MM.1S (cell line): ENCODE measurements at regions not wholly inside any gene's neighbourhood (a gene's known extent, or its start where the extent isn't known, plus 50 kb on each side); places are given as distances from the start of the nearest gene placed in this dataset.

Source experiments
- DNase-seq: peaks from one replicate; pipeline ENCODE4 v3.0.0-alpha.2; 2015
- H2AFZ ChIP-seq: fragments of 300-600 bp; sonication (generic); 2 replicates; pipeline ENCODE4 v1.6.0; 2016; ENCODE audit warnings: antibody characterized with exemption, low read length
- H3F3A ChIP-seq: fragments of 300-600 bp; sonication (generic); 2 replicates; pipeline ENCODE4 v1.6.1; 2016; ENCODE audit warnings: mild to moderate bottlenecking, antibody characterized with exemption, low read length, moderate library complexity, mixed read lengths; ENCODE audit not compliant: insufficient read depth
- H3K27ac ChIP-seq: fragments of 300-600 bp; sonication (generic); 2 replicates; pipeline ENCODE4 v1.5.1; 2016; ENCODE audit warnings: mild to moderate bottlenecking, low read length
- H3K27me3 ChIP-seq: fragments of 300-600 bp; sonication (generic); replicated peaks from 2 replicates; pipeline ENCODE4 v1.6.0; 2016; ENCODE audit warnings: low read length; ENCODE audit not compliant: insufficient read depth
- H3K36me3 ChIP-seq: fragments of 300-600 bp; sonication (generic); replicated peaks from 2 replicates; pipeline ENCODE4 v1.6.1; 2016; ENCODE audit warnings: mild to moderate bottlenecking, low read length, mixed read lengths; ENCODE audit not compliant: insufficient read depth
- H3K4me1 ChIP-seq: fragments of 300-600 bp; sonication (generic); 2 replicates; pipeline ENCODE4 v1.6.1; 2016; ENCODE audit warnings: low read length, mixed read lengths
- H3K4me2 ChIP-seq: fragments of 300-600 bp; sonication (generic); 2 replicates; pipeline ENCODE4 v1.6.0; 2016; ENCODE audit warnings: low read depth, low read length
- H3K4me3 ChIP-seq: fragments of 300-600 bp; sonication (generic); 2 replicates; pipeline ENCODE4 v1.5.1; 2016; ENCODE audit warnings: low read length, mixed read lengths
- H3K79me2 ChIP-seq: fragments of 300-600 bp; sonication (generic); 2 replicates; pipeline ENCODE4 v1.6.1; 2016; ENCODE audit warnings: mixed run types, low read length, mixed read lengths
- H3K9ac ChIP-seq: fragments of 300-600 bp; sonication (generic); 2 replicates; pipeline ENCODE4 v1.6.1; 2016; ENCODE audit warnings: low read length, mixed read lengths
- H3K9me2 ChIP-seq: fragments of 300-600 bp; sonication (generic); replicated peaks from 2 replicates; pipeline ENCODE4 v1.6.1; 2016; ENCODE audit warnings: mild to moderate bottlenecking, low read length, mixed read lengths; ENCODE audit not compliant: insufficient read depth
- H3K9me3 ChIP-seq: fragments of 300-600 bp; sonication (generic); replicated peaks from 2 replicates; pipeline ENCODE4 v1.6.1; 2016; ENCODE audit warnings: mild to moderate bottlenecking, low read length, mixed read lengths; ENCODE audit not compliant: insufficient read depth
- H4K20me1 ChIP-seq: fragments of 300-600 bp; sonication (generic); 2 replicates; pipeline ENCODE4 v1.6.1; 2016; ENCODE audit warnings: mild to moderate bottlenecking, low read length, moderate library complexity, mixed read lengths; ENCODE audit not compliant: insufficient read depth
- EZH2 ChIP-seq: fragments of 300-600 bp; sonication (generic); optimal IDR thresholded peaks from 2 replicates; pipeline ENCODE3; 2017; ENCODE audit warnings: low read depth, mild to moderate bottlenecking, antibody characterized with exemption, low read length, mixed read lengths
- EZH2phosphoT487 ChIP-seq: fragments of 300-600 bp; sonication (generic); IDR thresholded peaks from 2 replicates; pipeline ENCODE4 v1.6.1; 2018; ENCODE audit warnings: antibody characterized with exemption, low read length
- TF ChIP-seq, protein P1 (sequence below): fragments of 300-600 bp; sonication (generic); IDR thresholded peaks from 2 replicates; pipeline ENCODE4 v1.5.1; 2016; ENCODE audit warnings: antibody characterized with exemption, low read length, mixed read lengths

DNA sequence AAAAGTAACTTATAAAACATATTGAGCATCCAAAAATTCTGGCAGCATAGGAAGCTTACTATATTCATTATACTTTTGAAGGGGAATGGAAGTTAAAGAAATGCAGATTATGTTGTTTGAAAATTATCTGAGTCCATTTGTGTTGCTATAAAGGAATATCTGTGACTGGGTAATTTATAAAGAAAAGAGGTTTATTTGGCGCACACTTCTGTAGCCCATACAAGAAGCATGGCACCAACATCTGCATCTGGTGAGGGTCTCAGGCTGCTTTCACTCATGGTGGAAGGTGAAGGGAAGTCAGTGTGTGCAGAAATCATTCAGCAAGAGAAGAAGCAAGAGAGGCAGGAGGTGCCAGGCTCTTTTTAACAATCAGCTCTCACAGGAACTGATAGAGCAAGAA, 55.5 kb upstream of the BACH1 start:
- H3K79me2 ChIP-seq = no peaks in the 10 kb centered on the region
- H3K27ac ChIP-seq = no peak overlapping the region
- no peak overlapping the region for H3K4me3 ChIP-seq
- H3K4me2 ChIP-seq = no peak overlapping the region
- H4K20me1 ChIP-seq = no peaks in the 10 kb centered on the region
- H2AFZ ChIP-seq = no peak overlapping the region
- no peaks in the 10 kb centered on the region for H3K36me3 ChIP-seq
- DNase-seq = no peak
- H3F3A ChIP-seq = no peaks in the 10 kb centered on the region
- no peaks in the 10 kb centered on the region for H3K9me3 ChIP-seq
- peaks cover 3% of the 10 kb centered on the region for H3K4me1 ChIP-seq
- H3K9ac ChIP-seq = no peak overlapping the region
- no peaks in the 10 kb centered on the region for H3K27me3 ChIP-seq
- TF ChIP-seq EZH2phosphoT487 = no peak
- no peak for TF ChIP-seq EZH2
- TF ChIP-seq, protein P1, sequence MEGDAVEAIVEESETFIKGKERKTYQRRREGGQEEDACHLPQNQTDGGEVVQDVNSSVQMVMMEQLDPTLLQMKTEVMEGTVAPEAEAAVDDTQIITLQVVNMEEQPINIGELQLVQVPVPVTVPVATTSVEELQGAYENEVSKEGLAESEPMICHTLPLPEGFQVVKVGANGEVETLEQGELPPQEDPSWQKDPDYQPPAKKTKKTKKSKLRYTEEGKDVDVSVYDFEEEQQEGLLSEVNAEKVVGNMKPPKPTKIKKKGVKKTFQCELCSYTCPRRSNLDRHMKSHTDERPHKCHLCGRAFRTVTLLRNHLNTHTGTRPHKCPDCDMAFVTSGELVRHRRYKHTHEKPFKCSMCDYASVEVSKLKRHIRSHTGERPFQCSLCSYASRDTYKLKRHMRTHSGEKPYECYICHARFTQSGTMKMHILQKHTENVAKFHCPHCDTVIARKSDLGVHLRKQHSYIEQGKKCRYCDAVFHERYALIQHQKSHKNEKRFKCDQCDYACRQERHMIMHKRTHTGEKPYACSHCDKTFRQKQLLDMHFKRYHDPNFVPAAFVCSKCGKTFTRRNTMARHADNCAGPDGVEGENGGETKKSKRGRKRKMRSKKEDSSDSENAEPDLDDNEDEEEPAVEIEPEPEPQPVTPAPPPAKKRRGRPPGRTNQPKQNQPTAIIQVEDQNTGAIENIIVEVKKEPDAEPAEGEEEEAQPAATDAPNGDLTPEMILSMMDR = no peak
- H3K9me2 ChIP-seq = no peaks in the 10 kb centered on the region

GRCh38 chr21:29245104-29245643, 53.5 kb upstream of the BACH1 start:
- H3K4me1 ChIP-seq = no peaks in the 10 kb centered on the region
- no peak overlapping the region for H3K27ac ChIP-seq
- no peaks in the 10 kb centered on the region for H4K20me1 ChIP-seq
- no peak for DNase-seq
- H2AFZ ChIP-seq = no peak overlapping the region
- no peaks in the 10 kb centered on the region for H3K27me3 ChIP-seq
- no peaks in the 10 kb centered on the region for H3F3A ChIP-seq
- no peaks in the 10 kb centered on the region for H3K9me2 ChIP-seq
- H3K4me2 ChIP-seq = no peak overlapping the region
- no peaks in the 10 kb centered on the region for H3K9me3 ChIP-seq
- H3K36me3 ChIP-seq = no peaks in the 10 kb centered on the region
- TF ChIP-seq, protein P1 = no peak
- TF ChIP-seq EZH2 (no peak), EZH2phosphoT487 (no peak)
- H3K4me3 ChIP-seq = no peak overlapping the region
- H3K9ac ChIP-seq = no peak overlapping the region
- no peaks in the 10 kb centered on the region for H3K79me2 ChIP-seq

DNA sequence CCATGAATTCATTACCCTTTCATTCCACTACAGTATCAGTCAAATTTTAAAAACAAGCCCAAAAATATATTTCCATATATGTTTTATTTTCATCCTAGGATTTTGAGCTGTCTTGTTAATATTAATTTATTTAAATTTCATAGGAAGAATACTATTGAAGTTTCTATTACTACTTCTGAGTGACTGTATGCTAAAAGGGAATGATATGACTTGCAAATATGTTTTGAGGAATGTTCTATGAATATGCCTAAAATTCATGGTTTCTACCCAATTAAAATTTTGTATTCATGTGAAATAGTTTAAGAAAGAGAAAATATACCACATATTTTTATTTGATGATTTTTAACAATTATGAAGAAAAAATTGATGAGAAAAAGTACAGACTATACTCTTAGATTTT, 52.9 kb upstream of the BACH1 start:
- Histone ChIP-seq H3K4me1 (no peaks in the 10 kb centered on the region), H3K27ac (no peak overlapping the region), H3K9me3 (no peaks in the 10 kb centered on the region), H3K4me2 (no peak overlapping the region), H3K9me2 (no peaks in the 10 kb centered on the region), H3K36me3 (no peaks in the 10 kb centered on the region), H3K4me3 (no peak overlapping the region), H3K79me2 (no peaks in the 10 kb centered on the region), H2AFZ (no peak overlapping the region), H4K20me1 (no peaks in the 10 kb centered on the region), H3K9ac (no peak overlapping the region), H3F3A (no peaks in the 10 kb centered on the region), H3K27me3 (no peaks in the 10 kb centered on the region)
- TF ChIP-seq, protein P1 = no peak
- TF ChIP-seq EZH2 (no peak), EZH2phosphoT487 (no peak)
- DNase-seq = no peak
